ENCODE measurements at regions not wholly inside any gene's neighbourhood (a gene's known extent, or its start where the extent isn't known, plus 50 kb on each side); places are given as distances from the start of the nearest gene placed in this dataset.

- DNase-seq (ENCODE audit: low read depth): no peak
Observed at GRCh38 chr4:181166742-181167399, 1076.3 kb upstream of the TENM3 start.

DNA sequence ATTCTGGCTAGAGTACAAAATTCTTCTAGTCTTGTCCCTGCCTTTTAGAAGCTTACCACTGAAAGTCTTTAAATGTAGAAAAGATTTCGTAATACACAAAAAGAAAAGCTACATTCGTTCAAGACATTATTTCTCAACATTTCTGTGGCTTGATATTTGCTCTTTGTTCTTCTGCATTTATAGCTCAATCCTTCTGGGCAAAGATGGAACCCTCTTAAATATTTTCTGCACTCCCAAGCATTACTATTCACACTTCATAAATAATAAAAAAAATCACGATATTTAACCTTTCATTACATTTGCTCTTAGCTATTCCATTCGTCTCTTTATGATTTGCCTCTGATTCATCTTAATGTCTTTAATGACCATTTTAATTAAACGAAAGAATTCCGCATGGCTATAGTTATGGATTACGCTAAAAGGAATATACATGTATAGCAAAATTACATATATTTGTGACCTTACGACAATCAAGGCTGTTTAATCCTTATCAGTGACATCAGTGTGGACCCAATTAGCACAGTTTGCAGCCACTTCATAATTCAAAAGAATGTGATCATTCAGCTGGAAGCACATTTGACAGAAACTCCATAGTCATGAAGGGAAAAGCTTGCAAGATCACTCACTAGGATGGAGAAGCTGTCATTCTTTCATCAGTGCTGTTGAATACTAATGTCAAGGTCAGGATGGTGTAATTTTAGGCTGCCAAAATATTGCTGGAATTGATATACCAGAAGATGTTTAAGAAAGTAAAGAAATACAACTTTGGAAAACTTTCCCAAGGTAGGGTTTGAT, 1075.0 kb upstream of the TENM3 start:
- DNase-seq (ENCODE audit: low read depth): no peak

DNA sequence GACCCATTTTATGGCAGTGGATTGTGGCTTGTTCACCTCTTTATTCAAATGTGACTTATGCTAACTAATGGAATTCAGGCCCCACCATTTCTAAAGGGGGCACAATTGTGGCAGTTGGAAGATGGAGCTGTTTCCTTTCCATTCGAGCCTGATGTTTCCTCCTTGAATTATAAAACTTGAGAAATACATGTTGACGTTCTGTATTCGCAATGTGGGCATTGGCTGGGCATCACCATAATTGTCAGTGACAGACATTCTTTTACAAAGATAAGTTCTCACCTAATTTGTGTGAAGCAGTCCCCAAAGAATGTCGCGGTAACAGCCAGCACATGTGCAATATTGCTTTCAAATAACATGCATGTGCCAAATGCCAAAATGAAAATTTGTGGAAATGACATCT, 1070.2 kb upstream of the TENM3 start:
- DNase-seq (ENCODE audit: low read depth): no peak

- DNase-seq (ENCODE audit: low read depth): no peak
Observed at GRCh38 chr4:181176306-181176705, 1066.9 kb upstream of the TENM3 start.

- DNase-seq (ENCODE audit: low read depth): no peak
Observed at GRCh38 chr4:181181331-181181730, 1061.9 kb upstream of the TENM3 start.

DNA sequence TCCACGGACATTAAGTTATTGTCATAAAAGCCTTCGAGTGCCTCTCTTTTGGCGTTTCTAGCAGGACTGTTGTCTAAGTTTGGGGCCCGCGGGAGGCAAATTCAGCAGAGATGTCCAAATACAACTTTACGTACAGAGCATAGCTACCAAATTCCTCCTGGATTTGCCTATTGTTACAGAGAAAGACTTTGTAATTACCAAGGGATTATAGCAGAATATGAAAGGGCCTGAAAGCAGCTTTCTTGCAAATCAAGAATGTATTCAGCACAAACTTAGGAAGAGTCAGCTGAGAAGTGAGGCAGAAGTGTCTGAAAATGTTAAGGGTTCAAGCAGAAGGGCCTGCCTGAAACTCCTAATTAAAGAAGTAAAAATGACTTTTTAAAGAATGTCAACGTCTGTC, 1053.5 kb upstream of the TENM3 start:
- DNase-seq (ENCODE audit: low read depth): no peak

DNA sequence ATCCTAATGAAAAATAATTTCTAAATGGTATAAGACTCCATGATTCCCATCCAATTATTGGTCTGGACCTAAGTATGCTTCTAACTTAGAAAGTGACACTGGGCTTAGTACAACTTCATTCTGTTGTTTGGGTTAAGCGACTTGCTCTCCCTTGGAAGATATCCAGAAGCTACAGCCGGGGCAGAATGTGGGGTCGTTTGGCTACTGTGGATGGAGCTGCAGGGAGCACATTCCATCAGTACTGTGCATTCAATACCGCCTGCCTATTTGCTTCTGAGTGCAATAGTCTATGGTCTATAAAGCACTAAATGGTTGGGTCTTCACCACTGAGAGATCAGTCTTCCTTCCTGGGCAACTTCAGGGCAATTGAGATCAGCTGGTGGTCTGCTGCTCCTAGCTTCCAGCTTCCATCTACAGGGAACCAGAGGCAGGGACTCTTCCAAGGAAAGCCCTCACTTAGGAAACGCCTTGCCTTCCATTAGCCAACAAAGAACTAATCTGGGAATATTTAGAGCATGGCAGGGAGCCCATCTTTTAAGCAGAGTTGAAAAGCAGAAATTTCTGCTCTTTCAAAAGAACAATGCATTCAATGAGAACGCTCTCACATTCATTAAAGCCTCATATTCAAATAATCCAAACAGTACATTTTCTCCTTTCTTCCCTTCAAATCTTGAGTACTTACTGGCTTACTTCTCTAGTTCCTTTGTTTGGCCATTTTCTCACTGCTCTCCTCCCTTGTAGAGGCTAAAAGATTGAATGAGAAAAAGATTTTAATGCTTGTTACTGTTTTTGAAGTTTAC, 1049.9 kb upstream of the TENM3 start:
- DNase-seq (ENCODE audit: low read depth): no peak

GRCh38 chr4:181194096-181194495, 1049.1 kb upstream of the TENM3 start:
- no peak for DNase-seq (ENCODE audit: low read depth)

DNA sequence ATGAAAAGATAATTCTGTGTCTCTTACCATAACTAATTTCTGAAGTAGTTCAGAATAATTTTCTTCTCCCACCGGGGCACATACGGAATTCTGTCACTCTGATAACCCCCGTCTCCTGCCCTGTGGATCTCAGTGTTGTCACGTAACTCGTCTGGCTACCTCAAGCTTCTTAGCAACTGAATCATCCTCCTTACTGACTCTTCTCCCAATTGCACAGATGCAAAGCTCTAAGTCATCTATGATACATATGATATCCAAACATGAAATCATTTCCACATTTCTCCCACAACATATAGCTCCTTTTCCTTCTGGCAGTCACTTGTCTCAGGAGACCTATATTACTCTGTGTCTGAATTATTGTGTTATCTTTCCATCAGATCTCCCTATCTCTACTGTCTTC, 1043.1 kb upstream of the TENM3 start:
- no peak for DNase-seq (ENCODE audit: low read depth)

- DNase-seq (ENCODE audit: low read depth): peak; percentile 40
Observed at GRCh38 chr4:181202240-181202639, 1041.0 kb upstream of the TENM3 start.

GRCh38 chr4:181204109-181204508, 1039.1 kb upstream of the TENM3 start:
- no peak for DNase-seq (ENCODE audit: low read depth)

DNA sequence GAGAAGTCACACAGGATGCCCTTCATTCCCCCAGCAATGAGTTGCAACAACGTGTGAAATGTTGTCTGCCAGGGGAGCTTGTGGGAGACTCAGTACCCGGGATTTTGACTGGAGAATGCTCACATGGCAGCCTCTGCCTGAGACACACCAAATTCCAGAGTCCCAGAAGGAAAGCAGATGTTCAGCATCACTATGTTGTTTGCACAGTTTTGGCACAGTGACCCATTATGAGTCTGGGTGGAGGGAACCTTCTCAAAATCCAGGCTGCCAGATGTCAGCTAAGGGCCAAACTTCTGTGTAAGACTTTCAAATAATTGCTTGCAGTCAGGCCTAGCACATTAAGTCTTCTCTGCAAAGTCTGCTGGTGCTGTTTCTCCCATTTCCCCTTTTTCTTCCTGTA, 1029.7 kb upstream of the TENM3 start:
- no peak for DNase-seq (ENCODE audit: low read depth)

DNA sequence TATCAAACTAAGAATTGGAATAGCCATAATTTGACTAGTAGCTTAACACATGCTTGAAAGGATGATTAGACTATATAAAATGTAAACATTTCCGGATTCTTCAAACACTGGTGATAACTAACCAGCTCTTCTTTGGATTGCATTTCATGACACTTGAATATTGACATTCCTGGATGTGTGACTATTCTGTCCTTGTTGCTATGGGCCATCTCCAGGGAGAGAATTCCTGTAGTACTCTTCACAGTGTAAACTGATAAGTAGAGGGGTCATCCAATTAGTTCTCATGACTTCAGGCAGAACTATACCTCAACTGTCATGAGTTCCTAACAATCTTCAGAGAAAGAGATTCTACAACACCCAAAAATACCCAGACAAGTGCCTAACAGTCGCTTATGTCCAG, 1026.7 kb upstream of the TENM3 start:
- DNase-seq (ENCODE audit: low read depth): no peak

GRCh38 chr4:181219783-181220416, 1023.3 kb upstream of the TENM3 start:
- no peak for DNase-seq (ENCODE audit: low read depth)

GRCh38 chr4:181224852-181225251, 1018.4 kb upstream of the TENM3 start:
- DNase-seq (ENCODE audit: low read depth): peak; percentile 49

- DNase-seq (ENCODE audit: low read depth): no peak
Observed at GRCh38 chr4:181225616-181226261, 1017.5 kb upstream of the TENM3 start.

GRCh38 chr4:181234951-181235680, 1008.1 kb upstream of the TENM3 start:
- no peak for DNase-seq (ENCODE audit: low read depth)

DNA sequence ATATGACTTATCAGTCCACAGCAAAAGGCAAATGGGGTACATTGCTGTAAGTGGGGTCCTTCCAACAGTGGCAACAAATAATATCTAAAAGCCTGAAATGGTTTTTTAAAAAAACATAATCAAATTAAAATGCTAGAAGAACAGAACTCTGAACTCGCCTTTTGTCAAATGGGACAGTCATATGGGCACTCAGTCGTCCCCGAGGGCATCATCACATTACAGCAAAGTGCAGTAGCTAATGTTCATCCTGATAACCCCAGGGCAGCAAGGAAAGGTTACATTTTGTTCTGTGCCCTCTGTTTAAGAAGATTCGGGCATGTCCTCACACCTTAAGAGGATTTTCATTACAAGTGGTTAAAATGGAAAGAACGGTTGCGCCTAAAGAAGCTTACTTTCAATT, 997.9 kb upstream of the TENM3 start:
- no peak for DNase-seq (ENCODE audit: low read depth)

DNA sequence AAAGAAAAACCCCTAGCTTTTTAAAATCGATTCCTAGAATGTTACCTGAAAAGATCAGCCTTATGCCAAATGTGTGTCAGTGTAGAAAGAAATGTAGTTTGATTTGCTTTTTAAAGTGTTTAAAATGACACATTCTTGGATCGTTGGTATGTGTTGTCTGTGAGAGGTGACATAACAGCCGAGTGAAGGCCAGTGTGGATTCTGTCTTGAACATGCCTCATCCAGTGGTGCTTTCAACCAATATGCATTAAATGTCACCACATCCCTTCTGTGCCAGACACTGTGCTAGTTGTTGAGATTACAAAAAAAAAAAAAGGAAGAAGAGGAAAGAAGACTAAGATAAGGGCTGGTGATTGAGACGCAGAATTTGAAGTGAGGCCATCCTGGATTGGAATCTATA, 994.2 kb upstream of the TENM3 start:
- no peak for DNase-seq (ENCODE audit: low read depth)

- no peak for DNase-seq (ENCODE audit: low read depth)
Observed at GRCh38 chr4:181254771-181255170, 988.4 kb upstream of the TENM3 start.

- DNase-seq (ENCODE audit: low read depth): no peak
Observed at GRCh38 chr4:181258569-181258968, 984.6 kb upstream of the TENM3 start.

Data from RPMI7951 (cell line).